ENCODE measurements at regions not wholly inside any gene's neighbourhood (a gene's known extent, or its start where the extent isn't known, plus 50 kb on each side); places are given as distances from the start of the nearest gene placed in this dataset.
"Not testable (repeated sequence)": the region's sequence is repeated elsewhere in the genome, so short reads cannot be mapped to it uniquely, and the experiment has no call there.

DNA sequence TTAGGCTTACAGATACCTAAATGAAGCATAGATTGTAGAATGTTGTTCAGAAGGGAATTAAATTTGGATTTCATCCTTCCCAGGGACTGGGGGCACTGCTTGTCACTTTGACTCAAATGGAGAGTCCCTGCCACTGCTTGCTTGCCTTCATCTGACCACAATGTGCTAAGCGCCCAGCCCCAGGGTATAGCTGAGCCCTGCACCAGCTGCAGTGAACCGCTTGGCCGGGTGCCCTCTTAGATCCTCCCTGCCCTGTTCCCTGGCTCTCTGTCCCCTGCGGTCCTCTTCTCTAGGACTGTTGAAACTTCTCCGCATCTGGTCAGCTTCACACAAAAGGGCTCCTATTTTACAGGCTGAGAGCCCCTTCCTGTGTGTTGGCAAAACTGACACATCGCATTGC lies 170.9 kb downstream of the BCL2L11 start:
- not testable (repeated sequence) for DNase-seq

GRCh38 chr2:111292232-111292968 lies 171.7 kb downstream of the BCL2L11 start:
- DNase-seq: not testable (repeated sequence)

DNA sequence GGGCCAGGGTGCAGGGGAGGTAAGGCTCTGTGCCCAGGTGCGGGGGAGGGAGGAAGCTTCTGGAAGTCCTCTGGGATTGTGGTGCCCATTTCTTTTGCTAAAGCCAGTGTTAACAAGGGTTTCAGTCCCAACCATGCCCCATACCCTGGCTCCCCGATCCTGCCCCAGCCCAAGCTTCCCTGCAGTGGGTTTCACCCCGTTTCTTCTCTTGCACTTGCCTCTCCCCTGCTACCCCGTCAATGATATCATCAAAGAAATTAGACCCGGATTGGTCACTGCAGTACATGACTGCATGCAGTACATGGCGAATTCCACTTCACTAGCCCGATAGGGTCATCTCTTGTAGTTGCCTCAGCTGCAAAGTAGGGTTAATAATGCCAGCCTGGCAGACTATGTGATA lies 174.0 kb downstream of the BCL2L11 start:
- DNase-seq: not testable (repeated sequence)

DNA sequence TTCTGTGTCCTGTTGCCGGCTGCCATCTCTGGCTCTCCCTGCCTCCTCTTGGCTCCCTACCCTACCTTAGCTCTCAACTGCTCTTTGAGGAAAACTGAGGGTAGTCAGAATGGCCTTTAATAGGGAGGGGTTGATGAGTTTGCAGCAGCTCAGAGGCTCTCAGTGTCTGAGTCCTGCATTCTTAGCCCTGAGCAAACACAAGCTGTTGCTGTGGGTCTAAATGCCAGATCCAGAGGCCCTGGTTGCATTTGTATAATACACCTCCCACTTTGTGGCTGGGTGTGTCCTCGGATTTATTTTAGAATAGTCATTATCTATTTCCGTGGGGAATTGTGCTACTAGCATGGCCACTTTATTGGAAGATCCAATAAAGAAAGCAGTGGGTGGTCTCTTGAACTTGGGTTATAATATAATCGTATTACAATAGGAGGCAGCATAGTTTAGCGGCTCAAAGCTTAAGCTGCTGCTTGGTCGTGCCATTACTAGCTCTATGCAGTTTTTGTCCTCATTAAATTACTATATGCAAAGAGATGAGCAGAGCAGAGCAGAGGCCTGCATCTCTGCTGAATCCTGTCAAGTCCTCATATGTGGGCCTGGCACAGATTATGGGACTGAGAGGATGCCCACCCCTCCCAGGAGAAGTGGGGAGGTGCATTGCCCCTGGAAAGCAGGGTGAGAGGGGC lies 175.5 kb downstream of the BCL2L11 start:
- DNase-seq: not testable (repeated sequence)

DNA sequence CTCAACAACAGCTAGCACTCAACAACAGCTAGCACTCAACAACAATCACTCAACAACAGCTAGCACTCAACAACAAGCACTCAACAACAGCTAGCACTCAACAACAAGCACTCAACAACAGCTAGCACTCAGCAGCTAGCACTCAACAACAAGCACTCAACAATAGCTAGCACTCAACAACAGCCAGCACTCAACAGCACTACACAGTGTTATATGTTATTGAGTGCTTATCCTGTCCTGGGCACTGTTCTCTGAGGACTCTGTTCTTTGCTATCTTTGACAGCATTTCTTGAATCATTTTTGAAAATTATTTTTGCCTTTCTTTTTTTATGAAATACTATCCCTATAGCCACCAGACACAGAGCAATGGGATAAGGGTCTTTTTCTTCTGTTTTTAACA lies 176.4 kb downstream of the BCL2L11 start:
- not testable (repeated sequence) for DNase-seq

DNA sequence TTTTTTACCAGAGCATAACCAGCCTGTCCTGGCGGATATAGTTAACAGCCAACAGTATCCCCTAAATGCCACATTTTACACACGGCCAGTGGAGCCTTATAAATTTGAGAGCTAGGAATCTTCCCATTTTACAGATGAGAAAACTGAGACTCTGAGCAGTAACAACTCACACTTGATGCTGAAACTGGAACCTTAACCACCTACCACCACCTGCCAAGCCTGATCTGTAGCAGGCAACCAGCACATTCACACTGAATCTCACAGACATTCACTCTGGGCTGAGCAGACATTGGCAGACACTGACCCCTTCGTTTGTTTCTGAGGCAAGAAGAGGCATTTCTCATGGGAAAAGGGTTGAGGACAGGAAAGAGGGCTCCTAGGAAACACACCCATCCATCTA lies 178.2 kb downstream of the BCL2L11 start:
- DNase-seq: not testable (repeated sequence)

DNA sequence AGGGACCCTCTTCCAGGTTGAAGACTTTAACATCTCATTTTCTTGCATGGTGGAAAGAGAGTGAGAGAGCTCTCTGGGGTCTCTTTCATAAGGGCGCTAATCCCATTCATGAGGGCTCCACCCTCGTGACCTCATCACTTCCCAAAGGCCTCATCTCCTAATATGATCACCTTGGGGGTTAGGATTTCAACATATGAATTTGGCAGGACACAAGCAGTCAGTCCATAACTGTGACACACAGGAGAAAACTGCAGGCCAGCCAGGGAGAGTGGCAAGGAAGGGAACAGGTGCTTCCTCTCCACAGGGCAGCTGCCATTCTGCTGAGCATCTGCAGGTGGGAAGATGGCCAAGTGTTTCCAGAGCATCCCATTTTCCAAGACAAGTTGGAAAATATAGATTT lies 178.9 kb downstream of the BCL2L11 start:
- not testable (repeated sequence) for DNase-seq

DNA sequence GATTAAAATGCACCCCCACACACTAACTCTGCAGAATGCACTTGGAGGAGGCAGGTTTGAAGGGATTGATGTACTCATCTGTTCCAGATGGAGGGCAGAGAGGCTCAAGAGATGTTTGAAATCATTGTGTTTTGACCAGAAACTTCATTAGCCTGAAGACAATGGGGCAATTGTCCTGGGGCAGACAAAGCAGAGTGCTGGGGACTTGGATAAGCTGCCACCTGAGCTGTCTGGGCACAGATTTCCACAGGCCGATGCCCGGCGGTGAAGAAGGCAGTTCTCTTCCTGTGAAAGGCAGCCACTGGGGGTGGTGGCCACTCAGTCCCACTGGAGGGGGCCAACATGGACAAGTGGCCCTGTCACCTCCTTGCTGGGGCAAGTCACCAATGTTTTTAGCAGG lies 181.0 kb downstream of the BCL2L11 start:
- DNase-seq: not testable (repeated sequence)

DNA sequence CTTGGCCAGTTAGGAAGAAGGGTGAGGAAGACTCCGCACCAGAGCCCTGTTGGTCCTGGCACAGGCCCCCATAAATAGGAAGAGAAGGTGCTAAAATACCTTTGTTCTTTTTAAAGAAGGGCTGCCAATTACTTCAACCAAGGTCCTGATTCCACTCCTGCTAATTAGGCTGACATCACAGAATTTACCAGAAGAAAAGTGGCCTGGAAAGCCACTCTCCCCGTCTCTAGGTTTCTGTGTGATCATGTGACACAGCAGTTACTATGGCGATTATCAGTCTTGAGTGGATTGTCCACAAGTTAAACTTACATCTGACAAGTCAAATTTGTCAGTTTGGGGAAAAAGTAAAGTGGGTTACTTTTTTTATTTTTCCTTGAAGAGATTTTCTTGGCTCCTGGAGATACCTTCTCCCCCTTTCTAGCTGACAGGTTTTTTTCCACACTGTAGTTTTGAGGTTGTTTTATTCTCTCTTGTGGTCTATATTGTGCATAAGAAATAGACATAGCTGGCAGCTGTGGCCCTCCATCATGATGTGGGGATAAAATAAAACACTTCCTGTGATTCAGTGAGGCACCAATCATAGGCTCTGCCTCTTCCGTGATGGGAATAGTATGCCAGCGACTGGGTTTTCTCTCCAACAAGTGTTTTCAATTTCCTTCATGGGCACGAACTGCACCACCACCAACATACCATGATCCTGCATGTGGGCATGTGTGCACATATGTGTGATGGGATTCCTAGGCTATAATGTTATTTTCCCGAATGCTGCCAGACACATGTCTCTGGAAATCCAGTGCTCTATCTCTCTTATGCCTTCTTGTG lies 181.9 kb downstream of the BCL2L11 start:
- not testable (repeated sequence) for DNase-seq

DNA sequence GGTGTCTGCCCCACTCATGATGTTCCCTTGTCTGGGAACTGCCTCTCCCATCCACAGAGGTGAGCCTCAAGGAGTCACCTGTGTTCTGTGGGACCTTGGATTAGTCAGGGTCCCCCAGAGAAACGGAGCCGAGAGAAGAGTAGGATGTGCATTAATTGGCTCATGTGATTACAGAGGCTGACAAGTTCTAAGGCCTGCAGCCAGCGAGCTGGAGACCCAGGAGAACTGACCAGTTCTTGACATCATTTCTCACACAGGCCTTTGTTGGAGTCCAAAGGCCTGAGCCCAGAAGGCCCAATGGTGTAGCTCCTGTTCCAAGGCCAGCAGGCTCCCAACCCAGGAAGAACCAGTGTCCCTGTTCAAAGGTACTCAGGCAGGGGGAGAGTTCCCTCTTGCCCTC lies 186.6 kb downstream of the BCL2L11 start:
- DNase-seq: not testable (repeated sequence)

- not testable (repeated sequence) for DNase-seq
These were observed 188.7 kb downstream of the BCL2L11 start for GRCh38 chr2:111309231-111310075.

DNA sequence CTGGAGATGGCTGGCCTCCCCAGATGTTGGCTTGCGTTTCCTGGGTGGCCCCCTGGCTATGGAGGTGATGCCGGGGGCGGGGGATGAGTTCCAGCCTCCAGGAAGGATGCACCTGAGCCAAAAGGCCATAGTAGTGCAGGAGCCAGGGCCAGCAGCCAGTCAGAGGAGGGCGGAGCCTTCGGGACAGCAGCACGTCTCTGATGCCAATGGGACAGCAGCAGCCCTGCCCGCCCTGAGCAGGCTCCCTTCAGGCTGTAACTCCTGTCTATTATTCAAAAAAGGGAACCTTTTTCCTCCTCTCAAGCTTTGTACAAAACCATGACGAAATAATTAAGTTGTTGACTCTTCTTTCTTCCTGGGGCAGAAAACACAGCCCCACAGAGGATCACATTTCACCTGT lies 189.7 kb downstream of the BCL2L11 start:
- not testable (repeated sequence) for DNase-seq

DNA sequence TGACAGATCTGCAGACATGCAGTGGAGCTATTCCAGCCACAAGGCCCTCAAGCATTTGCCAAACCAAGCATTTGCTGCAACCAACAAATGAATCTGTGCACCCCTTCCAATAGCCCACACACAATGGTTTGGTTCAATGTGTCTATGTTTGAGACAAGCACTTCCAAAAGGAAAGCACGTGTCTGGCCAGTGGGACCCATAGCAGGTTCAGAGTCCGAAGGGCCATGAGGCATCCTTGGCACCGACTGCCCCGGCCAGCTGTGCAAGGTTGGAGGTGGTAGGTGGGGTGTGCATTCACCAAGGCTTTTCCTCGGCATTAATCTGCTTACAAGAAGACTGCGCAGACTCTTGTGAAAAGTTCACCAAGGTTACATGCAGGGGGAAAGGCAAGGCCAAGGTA lies 190.9 kb downstream of the BCL2L11 start:
- not testable (repeated sequence) for DNase-seq

DNA sequence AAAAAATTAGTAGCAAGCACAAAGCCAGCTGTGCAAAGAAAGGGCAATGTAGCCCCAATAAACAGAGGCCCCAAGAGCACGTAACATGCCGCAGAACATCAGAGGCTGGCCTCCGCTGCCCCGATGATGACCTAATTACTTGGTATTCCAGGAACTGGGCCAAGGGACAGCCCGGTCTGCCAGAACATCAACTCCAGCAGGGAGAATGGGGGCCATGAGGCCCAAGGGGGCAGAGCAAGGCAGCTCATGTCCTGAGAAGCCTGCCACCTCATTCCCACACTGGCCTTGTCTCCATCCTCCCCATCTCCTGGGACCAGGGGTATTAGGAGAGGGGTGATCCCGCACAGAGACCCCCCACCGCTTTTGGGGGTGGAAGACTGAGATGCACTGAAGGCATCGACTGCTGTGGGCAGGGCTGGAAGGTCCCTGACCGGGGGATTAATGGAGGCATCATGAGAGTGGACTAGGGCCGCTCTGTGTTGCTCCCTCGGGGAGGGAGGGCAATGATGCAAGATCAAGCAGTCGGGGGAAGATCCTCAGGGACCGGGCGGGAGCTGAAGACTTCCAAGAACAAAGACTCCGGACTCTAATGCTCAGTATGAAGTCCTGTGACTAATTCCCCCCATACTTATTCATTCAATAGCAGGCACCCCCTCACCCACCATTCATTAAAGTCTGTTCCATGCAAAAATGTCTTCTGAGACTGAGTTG lies 192.3 kb downstream of the BCL2L11 start:
- DNase-seq: not testable (repeated sequence)

- DNase-seq: not testable (repeated sequence)
These were observed 193.0 kb downstream of the BCL2L11 start for GRCh38 chr2:111313711-111314110.

GRCh38 chr2:111315188-111315917 lies 194.6 kb downstream of the BCL2L11 start:
- DNase-seq: not testable (repeated sequence)

DNA sequence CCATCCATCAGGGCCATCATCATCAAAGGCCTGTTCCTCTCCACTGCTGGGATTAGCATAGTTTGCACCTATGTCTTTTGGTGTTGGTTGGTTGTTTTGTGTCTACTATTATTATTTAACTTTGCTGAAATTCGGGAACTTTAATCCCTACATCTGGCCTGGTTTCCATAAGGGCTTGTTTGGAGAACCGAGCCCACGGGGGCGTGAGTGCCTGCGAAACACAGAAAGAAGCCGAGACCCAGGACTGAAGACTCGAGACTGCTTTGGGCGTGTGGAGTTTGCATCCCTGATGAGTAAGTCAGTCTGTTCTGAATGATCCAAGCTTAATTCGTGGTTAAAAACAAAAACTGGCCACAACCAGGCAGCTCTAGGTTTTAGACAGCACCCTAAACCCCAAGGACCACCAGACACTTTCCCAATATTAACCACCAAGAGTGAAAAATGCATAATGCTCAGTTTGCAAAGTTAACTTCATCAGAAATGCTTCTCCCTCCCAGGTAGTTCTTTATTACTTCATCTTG lies 195.6 kb downstream of the BCL2L11 start:
- not testable (repeated sequence) for DNase-seq

DNA sequence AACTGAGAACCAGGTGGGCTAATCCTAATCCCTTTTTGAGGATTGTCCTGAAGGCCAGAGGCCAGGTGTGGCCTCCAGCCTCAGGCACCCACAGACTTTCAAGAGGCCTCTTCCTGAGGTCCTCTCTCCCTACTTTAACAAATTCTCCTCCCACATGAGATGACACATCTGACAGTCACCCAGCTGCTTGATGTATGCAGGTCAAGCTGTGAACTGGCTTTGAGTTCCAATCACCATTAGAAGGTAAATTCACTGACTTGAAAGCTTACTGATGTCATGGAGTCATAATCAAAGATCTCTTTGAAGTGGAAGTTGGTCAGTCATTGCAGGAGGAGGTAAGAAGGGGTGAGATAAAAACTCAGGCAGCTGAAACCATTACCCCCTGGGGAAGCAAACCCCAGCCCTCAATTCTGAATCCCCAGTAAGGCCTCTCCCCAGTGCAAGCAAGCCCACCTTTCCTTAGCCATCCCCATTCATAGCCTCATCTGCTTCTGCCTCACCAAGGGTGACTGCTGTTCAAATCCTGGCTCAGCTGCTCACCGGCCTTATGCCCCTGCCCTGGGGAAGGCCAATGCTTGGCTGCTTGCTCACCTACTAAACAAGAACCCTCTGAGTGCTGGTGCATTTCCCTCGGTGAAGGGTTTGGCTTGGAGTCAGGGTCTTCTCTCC lies 196.3 kb downstream of the BCL2L11 start:
- not testable (repeated sequence) for DNase-seq

- not testable (repeated sequence) for DNase-seq
These were observed 198.8 kb downstream of the BCL2L11 start for GRCh38 chr2:111319552-111319951.

DNA sequence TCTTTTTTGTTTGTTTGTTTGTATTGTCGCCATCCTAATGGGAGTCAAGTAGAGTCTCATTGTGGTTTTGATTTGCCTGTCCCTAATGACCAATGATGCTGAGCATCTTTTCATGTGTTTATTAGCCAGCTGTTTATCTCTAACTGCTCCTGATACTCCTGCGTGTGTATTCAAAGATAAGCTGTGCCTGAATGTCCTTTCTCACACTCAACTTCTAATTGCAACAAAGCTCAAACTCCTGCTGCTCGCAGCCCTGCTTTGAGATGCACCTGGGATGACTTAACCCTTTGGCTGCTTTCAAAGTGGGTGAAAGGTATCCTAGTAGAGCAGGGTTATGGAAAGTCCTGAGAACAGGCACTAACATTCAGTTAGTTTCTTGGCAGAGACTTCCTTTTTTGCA lies 199.6 kb downstream of the BCL2L11 start:
- DNase-seq: not testable (repeated sequence)
